Stimulated activated CD8-positive, alpha-beta memory T cell treated with anti-CD3 and anti-CD28 coated beads, Interleukin-4, amount 100 ng/mL, for 24 hours (primary cell): ENCODE measurements at regions not wholly inside any gene's neighbourhood (a gene's known extent, or its start where the extent isn't known, plus 50 kb on each side); places are given as distances from the start of the nearest gene placed in this dataset.

Source experiments
- DNase-seq: peaks from one replicate; pipeline ENCODE4 v3.0.0-alpha.2; 2020; ENCODE audit warnings: low read depth

DNA sequence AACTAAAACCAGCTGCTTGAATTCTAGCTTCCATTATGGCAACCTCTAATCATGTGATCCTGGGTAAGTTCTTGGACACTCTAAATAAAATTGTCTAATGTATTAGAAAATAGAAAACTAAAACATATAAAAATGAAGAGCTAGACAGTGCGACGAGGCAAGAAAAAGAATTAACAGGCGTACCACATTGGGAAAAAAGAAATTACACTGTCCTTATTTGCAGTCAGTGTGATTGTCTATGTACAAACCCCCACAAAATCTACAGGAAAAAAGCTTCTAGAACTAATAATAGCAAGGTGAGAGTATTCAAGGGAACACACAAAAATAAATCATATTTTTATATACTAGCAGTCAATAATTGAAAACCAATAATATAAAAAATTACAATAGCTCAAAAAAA lies 625.6 kb upstream of the MKI67 start:
- DNase-seq = no peak

GRCh38 chr10:128759174-128759573 lies 633.0 kb upstream of the MKI67 start:
- no peak for DNase-seq

DNA sequence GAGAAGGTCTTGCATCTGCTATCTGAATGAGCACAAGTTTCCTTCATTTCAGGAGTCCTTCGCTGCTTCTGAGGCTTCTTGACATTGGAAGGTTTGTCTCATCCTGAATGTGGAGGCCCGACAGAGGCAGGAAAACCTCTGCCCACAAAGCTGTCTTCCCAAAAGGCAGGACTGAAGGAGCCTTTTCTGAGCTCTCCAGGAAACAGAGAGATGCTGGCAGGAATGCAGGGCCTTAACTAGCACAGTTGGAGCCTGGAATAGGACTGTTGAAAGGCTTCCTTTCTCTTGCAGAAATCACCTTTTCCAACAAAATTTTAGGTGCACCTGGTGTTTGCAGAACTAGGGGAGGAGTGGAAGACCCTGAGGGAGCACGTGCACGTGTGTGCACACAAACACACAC lies 637.4 kb upstream of the MKI67 start:
- no peak for DNase-seq

DNA sequence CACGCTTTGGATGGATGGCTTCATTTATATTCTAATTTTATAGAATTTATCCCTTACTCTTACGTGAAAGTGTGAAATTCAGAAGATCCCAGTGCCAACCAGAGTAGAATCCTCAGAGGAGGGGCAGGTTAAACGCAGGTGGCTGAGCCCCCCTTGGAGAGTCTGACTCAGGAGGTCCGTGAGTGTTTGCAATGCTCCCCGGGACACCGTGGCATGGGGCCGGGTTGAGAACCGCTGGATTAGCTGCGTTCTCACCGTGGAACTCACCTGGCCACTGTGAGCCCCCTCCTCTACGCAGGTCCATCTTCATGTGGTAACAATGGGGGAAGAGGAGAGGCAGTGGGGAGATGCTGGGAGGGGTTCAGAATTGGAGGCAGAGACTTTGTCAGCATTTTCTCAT lies 638.0 kb upstream of the MKI67 start:
- DNase-seq = no peak

DNA sequence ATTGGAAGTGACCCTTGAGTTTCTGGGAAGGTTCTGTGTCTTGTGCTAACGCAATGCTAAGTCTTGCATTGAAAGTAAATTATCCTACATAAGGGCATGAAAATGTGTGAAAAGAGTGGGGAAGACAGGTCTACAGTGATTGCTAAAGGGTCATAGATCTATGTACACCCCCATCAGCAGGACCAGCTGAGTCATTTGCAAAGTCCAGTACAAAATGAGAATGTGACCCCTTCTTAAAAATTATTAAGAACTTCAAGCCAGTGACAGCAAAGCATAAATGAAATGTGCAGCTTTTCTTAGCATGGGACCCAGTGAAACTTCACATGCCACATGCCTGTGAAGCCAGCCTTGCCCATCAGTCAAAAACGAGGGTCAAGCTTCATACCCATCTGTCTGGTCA lies 640.7 kb upstream of the MKI67 start:
- no peak for DNase-seq

- DNase-seq = no peak
Observed at GRCh38 chr10:128774979-128775378, 648.8 kb upstream of the MKI67 start.

DNA sequence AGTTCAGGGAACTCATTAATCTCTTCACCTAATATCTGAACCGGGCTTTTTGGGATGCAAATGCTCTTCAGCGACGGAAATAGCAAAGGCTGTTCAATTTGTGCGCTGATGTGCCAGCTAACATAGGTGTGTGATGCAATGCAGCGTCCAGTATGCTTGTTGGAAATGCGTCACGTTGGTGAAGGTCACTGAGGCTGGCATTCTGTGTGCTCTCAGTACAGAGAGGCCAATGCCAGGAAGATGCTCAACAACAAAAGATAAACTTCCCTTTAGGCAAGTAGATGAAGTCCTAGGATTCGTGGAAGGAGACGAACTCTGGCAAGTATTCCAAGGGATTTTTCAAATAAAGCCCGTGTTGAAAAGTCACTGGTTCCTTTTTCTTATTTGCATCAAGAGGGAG lies 649.5 kb upstream of the MKI67 start:
- no peak for DNase-seq

DNA sequence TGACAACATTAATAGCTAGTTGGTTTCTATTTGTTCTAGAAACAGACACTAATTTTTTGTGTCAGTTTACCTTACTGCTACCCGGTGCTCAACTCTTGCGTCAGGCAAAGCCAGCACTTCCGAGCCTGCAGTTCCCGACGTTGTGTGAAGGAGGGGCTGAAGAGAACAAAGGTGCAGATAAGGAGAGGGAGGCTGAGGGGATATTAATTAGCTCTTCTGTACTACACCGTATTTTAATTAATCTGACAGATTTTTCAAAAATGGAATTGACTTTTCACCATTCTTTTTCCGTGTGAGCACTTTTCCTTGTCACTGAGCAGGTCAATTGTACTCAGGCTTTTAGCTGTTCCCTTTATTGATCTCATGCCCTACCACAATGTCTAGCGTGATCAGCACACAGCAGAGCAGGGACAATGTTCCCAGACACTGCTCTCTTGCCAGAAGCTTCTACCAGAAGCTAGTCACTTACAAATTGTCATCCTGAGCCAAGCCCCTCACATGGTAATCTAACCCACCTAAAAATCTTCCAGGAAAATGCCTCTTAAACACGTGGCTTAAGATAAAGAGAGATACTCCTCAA lies 650.5 kb upstream of the MKI67 start:
- DNase-seq = no peak

GRCh38 chr10:128777342-128777741 lies 651.1 kb upstream of the MKI67 start:
- DNase-seq = no peak

DNA sequence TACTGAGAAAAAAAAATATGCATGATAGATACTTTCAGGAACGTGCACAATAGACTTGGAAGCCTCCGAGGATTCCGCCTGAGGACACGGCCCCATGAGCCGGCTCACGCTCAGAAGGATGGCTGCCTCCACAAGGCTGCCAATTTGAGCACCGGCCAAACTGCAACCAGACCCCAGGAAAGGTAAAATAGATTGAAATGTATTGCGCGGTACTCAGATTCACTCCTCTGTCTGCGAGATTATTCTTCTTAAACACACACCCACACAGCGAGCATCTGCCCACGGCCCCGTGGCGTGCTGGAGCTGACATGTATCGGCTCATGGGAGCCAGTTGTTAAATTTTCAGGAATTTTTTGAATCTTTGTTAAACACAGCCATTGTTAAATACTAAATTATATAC lies 653.2 kb upstream of the MKI67 start:
- no peak for DNase-seq

DNA sequence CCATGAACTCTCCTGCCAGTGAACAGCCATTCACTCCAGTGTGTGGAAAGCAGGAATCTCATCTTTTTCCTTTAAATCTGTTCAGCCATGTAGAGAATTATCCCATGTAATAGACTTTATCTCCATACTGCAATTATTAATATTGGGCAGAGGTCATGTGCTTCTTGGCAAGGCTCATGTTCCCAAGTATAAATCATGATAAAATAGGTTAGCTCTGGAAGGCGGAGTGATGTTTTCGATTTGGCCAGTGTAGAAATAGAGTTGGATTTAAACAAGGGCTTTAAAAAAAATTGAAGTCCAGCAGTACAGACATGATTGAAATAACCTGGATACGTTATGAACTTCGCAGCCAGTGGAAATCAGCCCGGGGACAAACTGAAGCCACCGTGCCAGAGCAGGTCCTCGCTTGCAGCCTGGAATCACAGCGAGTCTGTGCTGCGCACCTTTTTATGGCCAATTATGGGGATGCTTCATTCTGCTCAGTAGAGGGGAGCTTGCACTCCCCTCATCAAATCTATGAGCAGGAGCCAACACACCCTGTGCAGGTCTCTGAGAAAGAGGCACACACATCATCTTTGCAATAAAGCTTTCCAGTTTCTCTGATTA lies 654.0 kb upstream of the MKI67 start:
- no peak for DNase-seq

GRCh38 chr10:128781637-128782036 lies 655.4 kb upstream of the MKI67 start:
- no peak for DNase-seq

- DNase-seq = no peak
Observed at GRCh38 chr10:128784444-128784843, 658.2 kb upstream of the MKI67 start.

DNA sequence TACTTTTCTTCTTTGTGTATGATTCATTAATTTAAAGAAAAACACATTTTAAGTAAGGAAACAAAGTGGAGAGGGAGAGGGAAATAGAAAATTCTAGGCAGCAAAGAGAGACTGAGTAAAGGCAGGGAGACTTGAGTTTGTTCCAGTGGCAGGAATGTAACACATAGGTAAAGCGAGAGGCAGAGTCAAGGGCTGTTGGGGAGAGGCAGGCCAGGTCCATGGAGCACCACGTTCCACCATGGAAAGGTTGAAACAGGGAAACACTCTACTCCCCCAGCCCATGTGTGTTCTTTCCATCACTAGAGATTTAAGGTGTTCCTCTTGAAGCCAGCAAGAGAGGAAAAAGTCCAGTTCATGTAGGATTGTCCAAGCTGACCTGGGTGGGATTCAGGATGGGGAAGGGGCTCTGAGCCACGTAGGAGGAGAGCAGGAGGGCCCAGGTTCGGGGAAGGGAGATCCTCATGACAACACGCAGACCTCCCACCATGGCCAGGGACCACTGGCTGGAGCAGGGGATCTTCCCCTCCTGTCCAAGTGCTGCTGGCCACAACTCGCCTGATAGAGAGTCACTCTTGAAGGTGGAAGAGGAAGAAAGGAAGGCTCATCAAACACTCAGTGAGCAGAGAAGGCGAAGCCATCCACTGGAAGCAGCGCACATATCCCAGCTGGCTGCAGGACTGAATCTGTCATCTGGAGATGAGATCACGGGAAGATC lies 666.4 kb upstream of the MKI67 start:
- DNase-seq = no peak

GRCh38 chr10:128793726-128794655 lies 667.8 kb upstream of the MKI67 start:
- DNase-seq = no peak

DNA sequence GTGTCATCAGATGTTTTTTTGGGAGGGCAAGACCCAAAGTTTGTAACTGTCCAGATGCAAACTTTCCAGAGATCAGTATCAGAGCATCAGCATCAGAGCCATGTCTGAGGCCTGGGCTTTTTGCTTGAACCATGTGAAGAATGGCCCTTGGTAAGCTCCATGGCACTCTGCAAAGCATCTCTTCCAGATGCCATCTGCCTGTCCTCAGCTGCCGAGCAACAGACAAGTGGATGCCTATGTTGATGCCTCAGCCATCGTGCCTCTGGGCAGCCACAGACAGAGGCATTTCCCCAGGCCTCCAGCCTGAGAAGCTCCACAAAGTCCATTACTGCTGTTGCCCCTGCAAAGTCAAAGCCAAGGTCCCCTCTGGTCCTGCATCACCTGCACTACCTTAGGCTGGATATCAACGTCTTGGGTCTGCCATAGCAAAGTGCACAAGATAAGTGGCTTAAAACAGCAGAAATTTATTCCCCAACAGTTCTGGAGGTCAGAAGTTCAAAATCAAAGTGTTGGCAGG lies 670.2 kb upstream of the MKI67 start:
- no peak for DNase-seq

DNA sequence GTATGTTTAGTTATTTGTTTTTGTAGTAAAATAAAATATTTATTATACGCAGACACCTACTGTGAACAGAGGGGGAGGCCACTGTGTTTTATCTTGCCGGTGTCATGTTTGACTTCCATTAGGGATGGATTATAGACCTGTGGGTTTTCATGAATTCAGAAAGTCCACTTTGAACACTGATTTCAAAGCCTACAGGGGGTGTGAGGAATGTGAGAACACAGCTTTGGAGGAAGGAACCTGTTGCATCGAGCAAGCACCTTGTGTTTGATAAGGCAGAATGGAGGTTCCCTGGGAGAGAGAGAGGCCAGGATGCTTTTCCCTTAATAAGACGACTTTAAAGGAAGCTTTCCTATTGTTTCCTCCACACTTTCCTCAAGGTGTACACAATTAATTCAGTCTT lies 665.0 kb upstream of the MGMT start:
- DNase-seq = no peak

GRCh38 chr10:128803790-128804189 lies 663.3 kb upstream of the MGMT start:
- DNase-seq = no peak

DNA sequence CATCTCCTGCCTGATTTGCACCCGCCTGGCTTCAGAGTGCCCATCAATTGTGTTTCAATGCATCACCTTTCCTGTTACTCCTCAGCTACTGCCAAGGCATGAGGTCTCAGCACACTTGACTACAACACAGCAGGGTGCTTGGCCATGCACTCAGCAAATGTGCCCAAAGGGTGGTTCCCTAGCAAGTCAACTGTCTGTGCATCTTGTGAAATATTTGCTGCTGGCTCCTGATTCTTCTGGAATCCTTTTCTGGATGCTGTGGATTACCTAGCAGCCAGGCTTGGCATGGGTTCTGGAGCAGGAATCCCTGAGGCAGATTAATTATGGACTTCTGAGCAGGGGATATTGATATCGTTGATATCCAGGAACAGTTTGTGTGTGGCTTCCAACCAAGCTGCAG lies 662.6 kb upstream of the MGMT start:
- DNase-seq = no peak

- no peak for DNase-seq
Observed at GRCh38 chr10:128808921-128809440, 658.1 kb upstream of the MGMT start.

DNA sequence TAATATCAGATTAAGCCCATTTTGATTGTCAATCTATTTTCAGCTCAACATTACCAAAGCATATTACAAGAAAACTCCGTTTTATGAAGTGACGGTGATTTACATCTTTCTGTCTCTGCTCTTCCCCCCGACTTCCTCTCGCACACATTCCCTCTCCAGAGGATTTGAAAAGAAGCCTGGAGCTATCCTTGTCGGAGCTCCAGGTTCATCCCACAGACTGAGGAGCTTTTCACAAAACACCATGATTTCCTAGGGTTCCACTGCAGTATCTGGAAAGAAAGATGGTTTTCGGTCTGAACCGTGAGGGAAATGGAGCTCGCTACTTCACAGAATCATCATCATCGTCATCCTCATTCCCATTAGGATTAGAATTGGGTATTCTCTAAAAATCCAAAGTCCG lies 655.5 kb upstream of the MGMT start:
- no peak for DNase-seq

DNA sequence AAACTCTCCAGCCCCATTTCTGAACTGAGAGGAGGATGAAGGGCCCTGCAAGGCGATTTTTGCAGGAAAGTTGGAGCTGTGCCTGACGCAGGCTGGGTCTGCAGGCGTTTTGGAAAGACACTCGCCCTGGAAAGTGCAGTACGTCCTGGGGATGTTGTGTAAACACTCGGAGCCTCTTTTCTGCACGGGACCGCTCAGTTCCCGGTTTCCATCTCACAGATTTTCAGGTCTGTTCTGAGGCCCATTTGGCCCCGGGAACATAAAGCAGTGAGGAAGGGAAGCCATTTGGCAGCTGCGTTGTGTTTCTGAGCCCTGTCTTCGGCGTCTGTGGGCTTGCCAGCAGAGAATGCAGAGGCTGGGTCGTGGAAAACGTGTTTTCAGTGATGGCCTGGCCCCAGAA lies 655.0 kb upstream of the MGMT start:
- no peak for DNase-seq
